ENCODE measurements at regions not wholly inside any gene's neighbourhood (a gene's known extent, or its start where the extent isn't known, plus 50 kb on each side); places are given as distances from the start of the nearest gene placed in this dataset.
A peak's percentile ranks its signal among the peaks of the same experiment; 100 is the strongest.

DNA sequence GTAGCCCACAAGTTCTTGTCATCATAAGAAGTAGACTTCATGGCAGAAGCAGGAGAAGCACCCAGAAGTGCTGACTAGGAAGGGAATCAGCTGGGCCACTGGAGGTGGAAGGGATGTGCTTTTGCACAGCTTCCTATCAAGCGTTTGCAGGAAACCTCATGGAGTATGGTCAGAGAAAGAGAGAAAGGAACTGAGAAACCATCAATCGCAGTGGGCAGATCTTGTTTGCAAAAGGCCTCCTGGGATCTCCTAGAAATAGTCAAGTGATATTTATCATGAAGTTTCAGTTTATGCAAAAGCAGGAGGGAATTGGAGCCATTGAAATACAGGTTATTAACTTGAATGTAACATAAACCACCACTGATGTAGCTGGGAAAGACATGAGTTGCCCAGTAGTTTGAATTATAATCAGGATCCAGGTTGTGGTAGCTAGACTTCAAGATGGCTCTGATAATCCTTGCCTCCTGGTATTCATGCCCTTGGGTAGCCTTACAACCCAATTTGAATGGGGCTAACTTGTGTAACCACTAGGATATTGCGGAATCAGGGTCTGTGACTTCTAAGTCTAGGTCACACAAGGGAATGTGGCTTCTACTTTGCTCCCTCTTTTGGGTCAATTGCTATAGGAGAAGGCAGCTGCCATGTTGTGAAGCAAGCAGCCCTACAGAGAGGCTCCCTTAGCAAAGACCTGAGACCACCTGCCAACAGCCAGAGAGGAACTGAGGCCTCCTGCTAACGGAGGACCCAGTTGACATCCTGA, 69.8 kb upstream of the TCF4 start:
- Histone ChIP-seq H3K9me3 (no peaks in the 10 kb centered on the region), H3K4me1 (no peaks in the 10 kb centered on the region), H3K4me3 (no peak overlapping the region), H3K36me3 (no peaks in the 10 kb centered on the region), H3K27ac (no peak overlapping the region), H3K27me3 (no peaks in the 10 kb centered on the region)
- TF ChIP-seq POLR2AphosphoS5 (IDR thresholded peaks at IDR 0.05), result no peak
- TF ChIP-seq, protein P1, sequence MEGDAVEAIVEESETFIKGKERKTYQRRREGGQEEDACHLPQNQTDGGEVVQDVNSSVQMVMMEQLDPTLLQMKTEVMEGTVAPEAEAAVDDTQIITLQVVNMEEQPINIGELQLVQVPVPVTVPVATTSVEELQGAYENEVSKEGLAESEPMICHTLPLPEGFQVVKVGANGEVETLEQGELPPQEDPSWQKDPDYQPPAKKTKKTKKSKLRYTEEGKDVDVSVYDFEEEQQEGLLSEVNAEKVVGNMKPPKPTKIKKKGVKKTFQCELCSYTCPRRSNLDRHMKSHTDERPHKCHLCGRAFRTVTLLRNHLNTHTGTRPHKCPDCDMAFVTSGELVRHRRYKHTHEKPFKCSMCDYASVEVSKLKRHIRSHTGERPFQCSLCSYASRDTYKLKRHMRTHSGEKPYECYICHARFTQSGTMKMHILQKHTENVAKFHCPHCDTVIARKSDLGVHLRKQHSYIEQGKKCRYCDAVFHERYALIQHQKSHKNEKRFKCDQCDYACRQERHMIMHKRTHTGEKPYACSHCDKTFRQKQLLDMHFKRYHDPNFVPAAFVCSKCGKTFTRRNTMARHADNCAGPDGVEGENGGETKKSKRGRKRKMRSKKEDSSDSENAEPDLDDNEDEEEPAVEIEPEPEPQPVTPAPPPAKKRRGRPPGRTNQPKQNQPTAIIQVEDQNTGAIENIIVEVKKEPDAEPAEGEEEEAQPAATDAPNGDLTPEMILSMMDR (IDR thresholded peaks at IDR 0.05), result no peak
- TF ChIP-seq EP300 (IDR thresholded peaks at IDR 0.05), result no peak
- no peak for TF ChIP-seq POLR2A (IDR thresholded peaks at IDR 0.05)
- ATAC-seq (ENCODE audit: low FRiP score in 2 of 2) (no peak), DNase-seq (no peak)
- WGBS, 2 donors, result 71 to 75% methylated on average over 4 of the region's 4 CpGs

DNA sequence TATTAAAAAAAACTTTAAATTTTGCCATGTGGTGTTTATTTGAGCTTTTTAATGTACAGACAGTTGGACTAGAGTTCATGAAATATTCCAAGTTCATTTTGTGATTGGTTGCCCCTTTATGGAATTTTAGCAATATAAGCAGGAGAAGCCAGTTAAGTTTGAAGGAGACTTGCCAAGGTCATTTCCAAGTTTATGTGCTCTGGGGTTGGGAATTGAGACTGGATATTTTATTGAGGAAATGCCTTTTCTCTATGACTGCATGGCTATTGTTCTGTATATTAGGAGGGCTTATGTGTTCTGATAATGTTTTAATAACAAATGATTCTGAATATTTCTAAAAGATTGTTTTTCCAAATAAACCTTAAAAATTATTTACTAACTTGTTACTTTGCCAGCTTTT, 67.0 kb upstream of the TCF4 start:
- no peaks in the 10 kb centered on the region for H3K27me3 ChIP-seq
- ATAC-seq (ENCODE audit: low FRiP score in 2 of 2) (no peak), DNase-seq (no peak)
- TF ChIP-seq, protein P1 (IDR thresholded peaks at IDR 0.05), result no peak
- TF ChIP-seq EP300 (IDR thresholded peaks at IDR 0.05) (no peak), POLR2AphosphoS5 (IDR thresholded peaks at IDR 0.05) (no peak), POLR2A (IDR thresholded peaks at IDR 0.05) (no peak)
- H3K4me1 ChIP-seq, result no peaks in the 10 kb centered on the region
- H3K4me3 ChIP-seq, result no peak overlapping the region
- H3K36me3 ChIP-seq, result no peaks in the 10 kb centered on the region
- no peak overlapping the region for H3K27ac ChIP-seq
- H3K9me3 ChIP-seq, result no peaks in the 10 kb centered on the region

DNA sequence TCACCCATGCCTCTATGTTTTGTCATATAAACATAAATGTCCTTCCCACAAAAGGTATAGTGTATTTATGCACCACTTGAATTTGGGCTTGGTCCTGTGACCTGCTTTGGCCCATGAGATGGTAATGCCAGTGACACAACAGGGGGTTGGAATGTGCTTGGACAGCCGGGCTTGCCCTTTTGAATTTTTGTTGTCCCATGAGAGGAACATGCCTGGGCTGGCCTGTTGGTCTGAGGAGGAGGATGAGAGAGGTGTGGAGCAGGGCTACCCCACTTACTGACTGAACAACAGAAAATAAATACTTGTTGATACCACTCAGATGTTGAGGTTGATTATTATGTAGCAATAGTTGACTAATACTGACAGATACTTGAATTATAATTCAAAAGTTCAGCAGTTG, 63.2 kb upstream of the TCF4 start:
- Histone ChIP-seq H3K4me1 (no peaks in the 10 kb centered on the region), H3K9me3 (no peaks in the 10 kb centered on the region), H3K36me3 (no peaks in the 10 kb centered on the region), H3K27ac (no peak overlapping the region), H3K27me3 (no peaks in the 10 kb centered on the region), H3K4me3 (no peak overlapping the region)
- TF ChIP-seq, protein P1 (IDR thresholded peaks at IDR 0.05), result no peak
- TF ChIP-seq POLR2AphosphoS5 (IDR thresholded peaks at IDR 0.05), result no peak
- TF ChIP-seq POLR2A (IDR thresholded peaks at IDR 0.05), result no peak
- TF ChIP-seq EP300 (IDR thresholded peaks at IDR 0.05), result no peak
- 74 to 90% methylated on average over 1 of the region's 1 CpG for WGBS, 2 donors
- DNase-seq, result no peak
- ATAC-seq (ENCODE audit: low FRiP score in 2 of 2), result peak in 1 of 2 donors; percentile 19

DNA sequence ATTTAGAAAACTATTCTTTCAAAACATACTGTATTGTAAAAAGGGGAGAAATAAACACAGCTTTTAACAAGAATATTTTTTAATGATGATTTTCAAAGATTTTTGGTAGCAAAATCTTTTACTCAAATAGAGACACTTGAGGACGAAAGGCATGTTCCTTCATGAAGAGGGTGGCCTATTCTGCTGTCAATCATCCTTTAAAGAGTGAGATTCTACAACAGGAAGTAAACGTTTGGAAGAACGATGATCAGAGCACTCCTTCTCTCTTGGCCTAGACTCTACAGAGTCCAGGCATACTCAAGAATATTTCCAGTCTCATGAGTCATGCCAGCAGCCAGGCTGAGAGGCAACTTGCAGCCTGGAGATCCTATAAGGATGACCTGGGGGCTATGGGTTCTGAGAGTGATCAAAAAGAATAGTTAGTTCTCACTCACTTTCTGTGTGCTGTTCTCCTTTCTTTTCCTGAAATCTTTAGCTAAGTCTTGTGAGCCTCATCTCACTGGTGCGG, 62.4 kb upstream of the TCF4 start:
- no peak overlapping the region for H3K4me3 ChIP-seq
- WGBS, 2 donors, result 65% methylated on average over 4 of the region's 4 CpGs
- H3K27ac ChIP-seq, result no peak overlapping the region
- no peaks in the 10 kb centered on the region for H3K4me1 ChIP-seq
- no peaks in the 10 kb centered on the region for H3K36me3 ChIP-seq
- H3K9me3 ChIP-seq, result no peaks in the 10 kb centered on the region
- TF ChIP-seq POLR2AphosphoS5 (IDR thresholded peaks at IDR 0.05), result no peak
- no peak for TF ChIP-seq POLR2A (IDR thresholded peaks at IDR 0.05)
- TF ChIP-seq EP300 (IDR thresholded peaks at IDR 0.05), result no peak
- TF ChIP-seq, protein P1 (IDR thresholded peaks at IDR 0.05), result no peak
- ATAC-seq (ENCODE audit: low FRiP score in 2 of 2), result no peak
- H3K27me3 ChIP-seq, result no peaks in the 10 kb centered on the region
- DNase-seq, result no peak

DNA sequence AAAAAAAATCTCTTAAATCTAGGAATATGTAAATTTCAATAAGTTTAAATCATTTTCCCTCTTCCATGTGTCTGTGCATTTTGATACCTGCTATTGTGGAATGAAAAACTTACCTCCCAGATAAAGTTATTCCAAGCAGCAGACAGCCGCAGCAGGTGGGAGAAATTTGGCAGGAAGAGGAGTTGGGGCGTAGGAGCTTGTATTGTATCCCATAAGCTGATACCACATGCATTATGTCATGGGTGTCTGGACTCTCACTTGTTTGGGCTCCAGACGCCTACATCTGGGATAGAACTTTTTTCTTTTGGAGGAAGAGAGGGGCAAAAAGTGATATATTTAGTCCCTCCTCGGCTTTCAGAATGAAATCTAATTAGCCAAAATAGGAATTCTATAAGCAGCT, 59.3 kb upstream of the TCF4 start:
- Histone ChIP-seq H3K27me3 (no peaks in the 10 kb centered on the region), H3K36me3 (no peaks in the 10 kb centered on the region), H3K4me1 (no peaks in the 10 kb centered on the region), H3K4me3 (no peak overlapping the region), H3K9me3 (peaks cover 0 to 3% (median 0%) of the 10 kb centered on the region in 4 donors), H3K27ac (no peak overlapping the region)
- no peak for DNase-seq
- ATAC-seq (ENCODE audit: low FRiP score in 2 of 2), result no peak
- TF ChIP-seq POLR2AphosphoS5 (IDR thresholded peaks at IDR 0.05) (no peak), POLR2A (IDR thresholded peaks at IDR 0.05) (no peak), EP300 (IDR thresholded peaks at IDR 0.05) (no peak)
- TF ChIP-seq, protein P1 (IDR thresholded peaks at IDR 0.05), result no peak
- 78 to 81% methylated on average over 4 of the region's 4 CpGs for WGBS, 2 donors
